Testis (tissue), 2 donors: ENCODE measurements at regions not wholly inside any gene's neighbourhood (a gene's known extent, or its start where the extent isn't known, plus 50 kb on each side); places are given as distances from the start of the nearest gene placed in this dataset.

Experiments used
- DNase-seq: peaks from one replicate; pipeline ENCODE4 v3.0.0-alpha.2; 2019
- H3K27ac ChIP-seq, 2 donors: fragments of 200-600 bp; sonication (generic); one replicate each; pipeline ENCODE4 v1.5.1; 2019
- H3K27me3 ChIP-seq: fragments of 200-600 bp; sonication (generic); one replicate; pipeline ENCODE4 v1.5.1; 2019
- H3K36me3 ChIP-seq: fragments of 200-600 bp; sonication (generic); one replicate; pipeline ENCODE4 v1.5.1; 2017; ENCODE audit warnings: low read depth; ENCODE audit errors: missing control alignments
- H3K4me1 ChIP-seq: fragments of 200-600 bp; sonication (generic); one replicate; pipeline ENCODE4 v1.5.1; 2019
- H3K4me3 ChIP-seq, 2 donors: fragments of 200-600 bp; sonication (generic); one replicate each; pipeline ENCODE4 v1.5.1; 2017 to 2019
- H3K9me3 ChIP-seq: fragments of 200-600 bp; sonication (generic); one replicate; pipeline ENCODE4 v1.5.1; 2017
- POLR2A ChIP-seq: fragments of 450-650 bp; IDR thresholded peaks from one replicate; pipeline ENCODE4 v1.6.1; 2017; ENCODE audit warnings: antibody characterized with exemption, mild to moderate bottlenecking, moderate library complexity
- WGBS, 2 donors: methylation state at CpG; one replicate each; pipeline ENCODE4 v1.1.5; 2018; 5-methylcytosine and 5-hydroxymethylcytosine counted together
- intact Hi-C: fragments of 100-400 bp; cut with DNase I; formaldehyde crosslinking; loops from one replicate; pipeline ENCODE4 v1.15.1; 2023; ENCODE audit warnings: low total_unique reads
- TF ChIP-seq, protein P1 (sequence below), 3 experiments: fragments of 450-650 bp in 2 of 3; fragments of 200-600 bp in 1 of 3; sonication (generic) in 1 of 3; IDR thresholded peaks; one replicate each; pipeline ENCODE4 v1.5.1; 2016 to 2019; ENCODE audit warnings: antibody characterized with exemption in 3 of 3, mild to moderate bottlenecking in 2 of 3, moderate library complexity in 1 of 3

- Histone ChIP-seq H3K4me3 (no peak overlapping the region), H3K36me3 (no peaks in the 10 kb centered on the region), H3K9me3 (no peaks in the 10 kb centered on the region), H3K4me1 (no peaks in the 10 kb centered on the region), H3K27ac (no peak overlapping the region), H3K27me3 (no peaks in the 10 kb centered on the region)
- intact Hi-C loops: no loop called here
- TF ChIP-seq POLR2A: no peak
- TF ChIP-seq, protein P1, sequence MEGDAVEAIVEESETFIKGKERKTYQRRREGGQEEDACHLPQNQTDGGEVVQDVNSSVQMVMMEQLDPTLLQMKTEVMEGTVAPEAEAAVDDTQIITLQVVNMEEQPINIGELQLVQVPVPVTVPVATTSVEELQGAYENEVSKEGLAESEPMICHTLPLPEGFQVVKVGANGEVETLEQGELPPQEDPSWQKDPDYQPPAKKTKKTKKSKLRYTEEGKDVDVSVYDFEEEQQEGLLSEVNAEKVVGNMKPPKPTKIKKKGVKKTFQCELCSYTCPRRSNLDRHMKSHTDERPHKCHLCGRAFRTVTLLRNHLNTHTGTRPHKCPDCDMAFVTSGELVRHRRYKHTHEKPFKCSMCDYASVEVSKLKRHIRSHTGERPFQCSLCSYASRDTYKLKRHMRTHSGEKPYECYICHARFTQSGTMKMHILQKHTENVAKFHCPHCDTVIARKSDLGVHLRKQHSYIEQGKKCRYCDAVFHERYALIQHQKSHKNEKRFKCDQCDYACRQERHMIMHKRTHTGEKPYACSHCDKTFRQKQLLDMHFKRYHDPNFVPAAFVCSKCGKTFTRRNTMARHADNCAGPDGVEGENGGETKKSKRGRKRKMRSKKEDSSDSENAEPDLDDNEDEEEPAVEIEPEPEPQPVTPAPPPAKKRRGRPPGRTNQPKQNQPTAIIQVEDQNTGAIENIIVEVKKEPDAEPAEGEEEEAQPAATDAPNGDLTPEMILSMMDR (IDR thresholded peaks at IDR 0.05): no peak
- no peak for DNase-seq
These were observed 848.0 kb upstream of the FAM98A start for GRCh38 chr2:34447097-34447496.

DNA sequence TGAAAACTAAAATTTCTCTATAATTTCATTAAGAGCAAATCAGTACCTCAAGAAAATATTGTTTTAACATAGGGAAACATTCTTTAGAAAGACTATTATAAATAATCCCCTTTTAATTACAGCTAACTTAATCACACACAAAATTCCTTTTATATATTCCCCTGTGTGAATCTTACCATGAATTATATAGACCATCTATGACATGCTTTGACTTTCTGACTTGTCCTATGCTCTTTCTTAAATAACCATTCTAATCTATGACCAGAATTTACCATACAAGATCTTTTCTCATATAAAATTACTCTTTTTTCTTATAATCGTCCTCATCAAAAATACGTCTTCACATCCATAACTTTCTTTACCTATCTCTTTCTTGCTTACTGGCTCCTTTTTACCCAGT is 824.2 kb upstream of the FAM98A start:
- intact Hi-C loops: no loop called here
- 95 to 98% methylated on average over 2 of the region's 2 CpGs for WGBS, 2 donors
- no peaks in the 10 kb centered on the region for H3K9me3 ChIP-seq

DNA sequence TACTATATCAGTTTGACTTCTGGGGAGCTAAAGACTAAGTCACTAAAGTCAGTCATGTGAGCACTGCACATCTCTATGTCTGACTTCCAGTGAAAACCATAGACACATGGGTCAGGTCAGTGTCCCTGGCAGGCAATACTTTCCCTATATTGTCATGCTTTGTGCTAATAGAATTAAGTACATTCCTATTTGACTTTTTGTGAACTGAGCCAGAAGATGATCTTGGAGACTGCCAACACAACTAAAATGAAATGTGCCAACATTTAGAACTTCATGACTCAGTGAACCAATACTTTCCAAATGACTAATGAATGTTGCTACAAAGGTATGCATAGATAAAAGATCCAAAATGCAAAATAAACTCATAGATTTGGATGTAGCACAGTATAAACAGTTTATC is 820.8 kb upstream of the FAM98A start:
- Histone ChIP-seq H3K36me3 (no peaks in the 10 kb centered on the region), H3K4me1 (no peaks in the 10 kb centered on the region), H3K9me3 (no peaks in the 10 kb centered on the region), H3K27me3 (no peaks in the 10 kb centered on the region), H3K4me3 (no peak overlapping the region), H3K27ac (no peak overlapping the region)
- DNase-seq: no peak
- intact Hi-C loops: no loop called here
- TF ChIP-seq POLR2A: no peak
- TF ChIP-seq, protein P1 (IDR thresholded peaks at IDR 0.05): no peak

More for the DNA sequence above, 824.2 kb upstream of the FAM98A start:
- Histone ChIP-seq H3K27me3 (no peaks in the 10 kb centered on the region), H3K4me1 (no peaks in the 10 kb centered on the region), H3K36me3 (no peaks in the 10 kb centered on the region), H3K4me3 (no peak overlapping the region), H3K27ac (no peak overlapping the region)
- TF ChIP-seq, protein P1 (IDR thresholded peaks at IDR 0.05): no peak
- TF ChIP-seq POLR2A: no peak
- DNase-seq: no peak

GRCh38 chr2:34416856-34417255 is 817.8 kb upstream of the FAM98A start:
- H3K9me3 ChIP-seq: no peaks in the 10 kb centered on the region
- H3K36me3 ChIP-seq: no peaks in the 10 kb centered on the region
- 40 to 52% methylated on average over 2 of the region's 2 CpGs for WGBS, 2 donors
- no peaks in the 10 kb centered on the region for H3K4me1 ChIP-seq
- no peak overlapping the region for H3K4me3 ChIP-seq
- no peak for TF ChIP-seq POLR2A
- TF ChIP-seq, protein P1 (IDR thresholded peaks at IDR 0.05): no peak
- no peaks in the 10 kb centered on the region for H3K27me3 ChIP-seq
- DNase-seq: no peak
- intact Hi-C loops: no loop called here
- H3K27ac ChIP-seq: no peak overlapping the region

- intact Hi-C loops: no loop called here
- TF ChIP-seq, protein P1 (IDR thresholded peaks at IDR 0.05): no peak
- TF ChIP-seq POLR2A: no peak
- no peaks in the 10 kb centered on the region for H3K36me3 ChIP-seq
These were observed 815.8 kb upstream of the FAM98A start for GRCh38 chr2:34414856-34415255.

More at GRCh38 chr2:34414856-34415255, 815.8 kb upstream of the FAM98A start:
- 77 to 83% methylated on average over 4 of the region's 4 CpGs for WGBS, 2 donors
- no peak overlapping the region for H3K4me3 ChIP-seq
- no peak for DNase-seq
- H3K9me3 ChIP-seq: no peaks in the 10 kb centered on the region
- no peaks in the 10 kb centered on the region for H3K27me3 ChIP-seq
- no peaks in the 10 kb centered on the region for H3K4me1 ChIP-seq
- no peak overlapping the region for H3K27ac ChIP-seq
